ENCODE measurements at regions not wholly inside any gene's neighbourhood (a gene's known extent, or its start where the extent isn't known, plus 50 kb on each side); places are given as distances from the start of the nearest gene placed in this dataset.

DNA sequence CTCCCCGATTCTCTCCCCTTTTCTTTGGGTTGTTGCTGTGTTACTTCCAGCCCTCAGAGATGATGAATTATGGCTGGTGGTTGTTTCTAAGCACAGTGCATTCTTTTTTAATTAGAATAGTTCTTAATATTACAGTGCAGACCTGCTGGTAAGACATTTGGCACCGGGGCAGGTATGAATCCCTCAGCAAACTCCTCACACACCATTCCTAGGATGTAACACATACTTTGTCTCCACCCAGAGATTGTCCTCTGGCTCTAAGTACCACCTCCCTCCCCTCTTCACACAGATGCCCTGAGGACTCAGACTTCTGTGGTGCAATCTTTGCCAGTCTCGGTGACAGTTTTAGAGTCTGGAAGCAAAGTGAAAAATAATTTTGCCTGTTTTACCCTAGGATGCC is 143.1 kb downstream of the HLX start:
- TF ChIP-seq EZH2phosphoT487 (IDR thresholded peaks at IDR 0.05; ENCODE audit: borderline replicate concordance, low read depth, low read length), result no peak
- TF ChIP-seq, protein P1, sequence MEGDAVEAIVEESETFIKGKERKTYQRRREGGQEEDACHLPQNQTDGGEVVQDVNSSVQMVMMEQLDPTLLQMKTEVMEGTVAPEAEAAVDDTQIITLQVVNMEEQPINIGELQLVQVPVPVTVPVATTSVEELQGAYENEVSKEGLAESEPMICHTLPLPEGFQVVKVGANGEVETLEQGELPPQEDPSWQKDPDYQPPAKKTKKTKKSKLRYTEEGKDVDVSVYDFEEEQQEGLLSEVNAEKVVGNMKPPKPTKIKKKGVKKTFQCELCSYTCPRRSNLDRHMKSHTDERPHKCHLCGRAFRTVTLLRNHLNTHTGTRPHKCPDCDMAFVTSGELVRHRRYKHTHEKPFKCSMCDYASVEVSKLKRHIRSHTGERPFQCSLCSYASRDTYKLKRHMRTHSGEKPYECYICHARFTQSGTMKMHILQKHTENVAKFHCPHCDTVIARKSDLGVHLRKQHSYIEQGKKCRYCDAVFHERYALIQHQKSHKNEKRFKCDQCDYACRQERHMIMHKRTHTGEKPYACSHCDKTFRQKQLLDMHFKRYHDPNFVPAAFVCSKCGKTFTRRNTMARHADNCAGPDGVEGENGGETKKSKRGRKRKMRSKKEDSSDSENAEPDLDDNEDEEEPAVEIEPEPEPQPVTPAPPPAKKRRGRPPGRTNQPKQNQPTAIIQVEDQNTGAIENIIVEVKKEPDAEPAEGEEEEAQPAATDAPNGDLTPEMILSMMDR (conservative IDR thresholded peaks at IDR 0.05; ENCODE audit: low read length), result no peak
- no peak overlapping the region for H3K4me3 ChIP-seq (ENCODE audit: low read depth, low read length, poor library complexity, severe bottlenecking)
- no peak overlapping the region for H2AFZ ChIP-seq (ENCODE audit: low read length)
- H3K4me2 ChIP-seq (ENCODE audit: low read length), result no peak overlapping the region
- intact Hi-C loops (cut with micrococcal nuclease; ENCODE audit: unreplicated experiment), result no loop called here
- H4K20me1 ChIP-seq (ENCODE audit: insufficient read depth, low read length), result no peaks in the 10 kb centered on the region
- BruUV-seq (replicated peaks), result no TSS peak
- DNase-seq (ENCODE audit: low spot score), result no peak
- CTCF ChIA-PET (ENCODE audit: unreplicated experiment), result no interaction called here
- H3K9me2 ChIP-seq (ENCODE audit: insufficient read depth, low read length), result no peaks in the 10 kb centered on the region
- H3K27ac ChIP-seq (ENCODE audit: low read depth, low read length, poor library complexity, severe bottlenecking), result no peak overlapping the region
- POLR2A ChIA-PET, result no interaction called here
- H3K9me3 ChIP-seq (ENCODE audit: low read length), result no peaks in the 10 kb centered on the region
- H3K79me2 ChIP-seq (ENCODE audit: insufficient read depth, low read depth, low read length), result no peaks in the 10 kb centered on the region
- no peaks in the 10 kb centered on the region for H3K4me1 ChIP-seq (ENCODE audit: insufficient read depth, low read length, poor library complexity, severe bottlenecking)
- H3K36me3 ChIP-seq (ENCODE audit: insufficient read depth, low read length), result no peaks in the 10 kb centered on the region

DNA sequence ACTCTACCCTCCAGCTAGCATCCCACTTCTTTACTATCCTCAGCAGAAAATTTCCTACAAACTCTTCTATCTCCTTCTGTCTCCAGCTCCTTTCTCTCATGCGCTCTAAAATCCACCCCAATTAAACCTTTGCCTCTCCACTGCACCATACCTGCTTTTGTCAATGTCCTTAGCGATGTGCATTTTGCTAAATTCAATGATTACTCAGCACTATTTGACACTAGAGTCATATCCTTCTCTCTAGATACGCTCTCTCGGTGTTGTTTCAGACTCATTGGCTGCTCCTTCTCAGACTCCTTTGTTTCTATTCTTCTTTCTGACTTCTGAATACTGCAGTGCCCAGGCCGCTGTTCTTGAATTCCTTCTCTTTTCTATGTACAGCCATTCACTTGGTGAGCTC is 144.2 kb downstream of the HLX start:
- Histone ChIP-seq H3K36me3 (ENCODE audit: insufficient read depth, low read length) (no peaks in the 10 kb centered on the region), H3K4me3 (ENCODE audit: low read depth, low read length, poor library complexity, severe bottlenecking) (no peak overlapping the region), H3K27ac (ENCODE audit: low read depth, low read length, poor library complexity, severe bottlenecking) (no peak overlapping the region), H3K79me2 (ENCODE audit: insufficient read depth, low read depth, low read length) (no peaks in the 10 kb centered on the region), H2AFZ (ENCODE audit: low read length) (no peak overlapping the region), H3K9me3 (ENCODE audit: low read length) (no peaks in the 10 kb centered on the region), H3K4me2 (ENCODE audit: low read length) (no peak overlapping the region), H4K20me1 (ENCODE audit: insufficient read depth, low read length) (no peaks in the 10 kb centered on the region), H3K4me1 (ENCODE audit: insufficient read depth, low read length, poor library complexity, severe bottlenecking) (no peaks in the 10 kb centered on the region), H3K9me2 (ENCODE audit: insufficient read depth, low read length) (no peaks in the 10 kb centered on the region)
- intact Hi-C loops (cut with micrococcal nuclease; ENCODE audit: unreplicated experiment), result no loop called here
- DNase-seq (ENCODE audit: low spot score), result no peak
- TF ChIP-seq, protein P1 (conservative IDR thresholded peaks at IDR 0.05; ENCODE audit: low read length), result no peak
- TF ChIP-seq EZH2phosphoT487 (IDR thresholded peaks at IDR 0.05; ENCODE audit: borderline replicate concordance, low read depth, low read length), result no peak
- BruUV-seq (replicated peaks), result no TSS peak
- ChIA-PET CTCF (ENCODE audit: unreplicated experiment) (no interaction called here), POLR2A (no interaction called here)

DNA sequence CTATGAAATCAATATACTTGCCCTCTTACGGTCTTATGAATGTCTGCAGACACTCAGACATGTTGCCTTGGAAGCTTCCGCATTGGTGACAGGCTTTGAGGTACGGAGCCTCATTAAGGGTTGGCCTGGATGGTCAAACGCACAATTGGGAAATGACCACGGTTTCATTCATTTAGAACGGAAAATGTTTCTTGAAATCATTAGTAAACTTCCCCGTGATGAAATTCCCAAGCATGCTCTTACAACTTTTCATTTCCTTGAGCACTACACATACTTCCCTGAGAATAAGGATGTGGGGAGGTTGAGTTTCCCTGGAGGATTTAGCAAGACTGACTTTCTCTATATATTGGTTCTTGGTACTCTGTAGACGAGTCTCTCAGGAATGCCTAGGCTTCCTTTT is 146.3 kb downstream of the HLX start:
- H3K79me2 ChIP-seq (ENCODE audit: insufficient read depth, low read depth, low read length), result no peaks in the 10 kb centered on the region
- ChIA-PET POLR2A (no interaction called here), CTCF (ENCODE audit: unreplicated experiment) (no interaction called here)
- TF ChIP-seq, protein P1 (conservative IDR thresholded peaks at IDR 0.05; ENCODE audit: low read length), result no peak
- TF ChIP-seq EZH2phosphoT487 (IDR thresholded peaks at IDR 0.05; ENCODE audit: borderline replicate concordance, low read depth, low read length), result no peak
- H3K27ac ChIP-seq (ENCODE audit: low read depth, low read length, poor library complexity, severe bottlenecking), result no peak overlapping the region
- no peak for DNase-seq (ENCODE audit: low spot score)
- no TSS peak for BruUV-seq (replicated peaks)
- H3K9me2 ChIP-seq (ENCODE audit: insufficient read depth, low read length), result no peaks in the 10 kb centered on the region
- H3K36me3 ChIP-seq (ENCODE audit: insufficient read depth, low read length), result no peaks in the 10 kb centered on the region
- intact Hi-C loops (cut with micrococcal nuclease; ENCODE audit: unreplicated experiment), result no loop called here
- no peaks in the 10 kb centered on the region for H4K20me1 ChIP-seq (ENCODE audit: insufficient read depth, low read length)
- H2AFZ ChIP-seq (ENCODE audit: low read length), result no peak overlapping the region
- H3K9me3 ChIP-seq (ENCODE audit: low read length), result no peaks in the 10 kb centered on the region
- H3K4me1 ChIP-seq (ENCODE audit: insufficient read depth, low read length, poor library complexity, severe bottlenecking), result no peaks in the 10 kb centered on the region
- H3K4me2 ChIP-seq (ENCODE audit: low read length), result no peak overlapping the region
- H3K4me3 ChIP-seq (ENCODE audit: low read depth, low read length, poor library complexity, severe bottlenecking), result no peak overlapping the region
